Activated CD4-positive, alpha-beta T cell treated with anti-CD3 and anti-CD28 coated beads, Interleukin-2, amount 10 ng/mL, durations not matched to agents 7 days and 5 days (primary cell): ENCODE measurements at regions not wholly inside any gene's neighbourhood (a gene's known extent, or its start where the extent isn't known, plus 50 kb on each side); places are given as distances from the start of the nearest gene placed in this dataset.
"Not testable (repeated sequence)": the region's sequence is repeated elsewhere in the genome, so short reads cannot be mapped to it uniquely, and the experiment has no call there.

Source experiments
- CTCF ChIA-PET: fragments of 350-600 bp; sonication (Branson Sonifier 250); formaldehyde crosslinking; loops from one replicate; lab custom pipeline; 2021; ENCODE audit warnings: antibody characterized with exemption; lab: Charles Lee
- POLR2A ChIA-PET: fragments of 350-600 bp; sonication (Branson Sonifier 250); formaldehyde crosslinking; loops from one replicate; lab custom pipeline; 2021; ENCODE audit warnings: antibody characterized with exemption; lab: Charles Lee
- DNase-seq: peaks from one replicate; pipeline ENCODE4 v3.0.0-alpha.2; 2020
- H3K27ac Mint-ChIP-seq: one replicate; pipeline ENCODE4 v1.8.0; 2021; ENCODE audit warnings: mild to moderate bottlenecking, moderate library complexity, mixed read lengths
- H3K27me3 Mint-ChIP-seq: one replicate; pipeline ENCODE4 v1.8.0; 2021; ENCODE audit warnings: mixed read lengths
- H3K36me3 Mint-ChIP-seq: one replicate; pipeline ENCODE4 v1.8.0; 2021; ENCODE audit warnings: low read depth, mixed read lengths
- H3K4me1 Mint-ChIP-seq: one replicate; pipeline ENCODE4 v1.8.0; 2021; ENCODE audit warnings: mixed read lengths
- H3K4me3 Mint-ChIP-seq: one replicate; pipeline ENCODE4 v1.8.0; 2021; ENCODE audit warnings: mild to moderate bottlenecking, moderate library complexity, mixed read lengths
- H3K9me3 Mint-ChIP-seq: one replicate; pipeline ENCODE4 v1.8.0; 2021; ENCODE audit warnings: mixed read lengths

DNA sequence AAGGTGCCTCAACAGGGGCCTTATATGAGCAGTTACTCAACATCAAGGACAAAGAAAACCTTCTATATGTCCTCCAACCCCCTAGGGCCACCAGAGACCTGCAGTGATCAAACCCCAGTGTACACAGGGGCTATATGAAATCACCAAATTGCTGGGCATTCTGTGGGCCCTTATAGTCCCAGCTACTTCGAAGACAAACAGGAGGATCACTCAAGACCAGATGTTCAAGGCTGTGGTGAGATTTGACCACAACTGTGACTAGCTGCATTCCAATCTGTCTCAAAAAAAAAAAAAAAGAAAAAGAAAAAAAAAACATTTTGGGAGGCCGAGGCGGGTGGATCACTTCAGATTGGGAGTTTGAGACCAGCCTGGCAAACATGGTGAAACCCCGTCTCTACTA lies 51.0 kb upstream of the PRB2 start:
- H3K4me1 Mint-ChIP-seq = no peaks in the 10 kb centered on the region
- H3K36me3 Mint-ChIP-seq = no peaks in the 10 kb centered on the region
- H3K9me3 Mint-ChIP-seq = no peaks in the 10 kb centered on the region
- CTCF ChIA-PET = no interaction called here
- H3K27ac Mint-ChIP-seq = no peak overlapping the region
- H3K4me3 Mint-ChIP-seq = no peak overlapping the region
- DNase-seq = no peak
- POLR2A ChIA-PET = no interaction called here
- H3K27me3 Mint-ChIP-seq = no peaks in the 10 kb centered on the region

DNA sequence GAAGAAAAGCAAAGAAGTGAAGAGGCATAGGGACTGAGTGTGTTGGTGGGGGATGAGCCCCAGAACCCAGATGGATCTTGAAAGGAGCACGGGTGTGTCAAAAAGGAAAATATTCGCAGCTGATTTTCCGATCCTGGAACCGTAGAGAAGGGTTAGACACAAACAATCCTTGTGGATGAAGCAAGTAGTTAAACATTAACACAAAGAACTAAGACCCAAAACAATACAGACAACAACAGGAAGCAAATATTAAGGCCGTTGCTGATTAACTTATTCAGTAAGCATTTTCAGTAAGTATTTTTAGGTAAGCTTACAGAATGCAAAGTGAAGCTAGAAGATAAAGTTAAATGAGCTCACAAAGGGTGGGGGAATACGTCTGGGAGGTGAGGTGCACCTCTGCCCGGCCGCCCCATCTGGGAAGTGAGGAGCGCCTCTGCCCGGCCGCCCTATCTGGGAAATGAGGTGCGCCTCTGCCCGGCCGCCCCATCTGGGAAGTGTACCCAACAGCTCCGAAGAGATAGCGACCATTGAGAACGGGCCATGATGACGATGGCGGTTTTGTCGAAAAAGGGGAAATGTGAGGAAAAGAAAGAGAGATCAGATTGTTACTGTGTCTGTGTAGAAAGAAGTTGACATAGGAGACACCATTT lies 62.8 kb upstream of the PRB2 start:
- Mint-ChIP-seq H3K4me3 (no peak overlapping the region), H3K27me3 (no peaks in the 10 kb centered on the region), H3K4me1 (no peaks in the 10 kb centered on the region), H3K36me3 (no peaks in the 10 kb centered on the region), H3K9me3 (no peaks in the 10 kb centered on the region), H3K27ac (no peak overlapping the region)
- ChIA-PET POLR2A (no interaction called here), CTCF (no interaction called here)
- DNase-seq = no peak

DNA sequence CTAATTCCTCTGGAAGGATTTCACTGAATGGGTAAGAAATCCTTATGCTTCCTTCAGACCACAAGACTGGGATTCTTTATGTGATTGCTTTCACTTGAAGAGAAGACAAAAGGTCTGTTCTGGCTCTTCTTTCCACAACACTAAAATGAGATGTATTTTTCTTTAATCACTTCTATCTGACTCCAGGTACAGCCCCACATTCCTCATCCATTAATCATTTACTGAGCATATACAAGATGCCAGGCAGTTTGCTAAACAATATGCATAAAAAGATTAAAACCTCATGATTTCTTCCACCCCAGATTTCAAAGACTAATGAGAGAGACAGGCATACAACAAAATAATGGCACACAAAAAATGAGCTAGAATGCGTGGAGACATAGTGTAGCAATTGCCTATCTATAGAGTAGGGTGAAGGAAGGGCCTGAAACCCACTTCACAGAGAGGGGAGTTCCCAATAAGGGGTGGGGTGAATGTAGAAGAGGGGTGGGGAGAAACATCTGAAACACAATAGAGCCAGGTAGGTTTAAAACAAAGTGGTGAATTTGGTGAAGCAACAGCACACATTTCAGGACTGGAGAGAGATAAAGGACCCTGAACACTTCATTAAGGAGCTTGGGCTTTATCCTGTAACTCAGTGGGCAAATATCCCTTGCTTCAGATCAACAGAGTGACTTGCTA lies 65.1 kb upstream of the PRB2 start:
- Mint-ChIP-seq H3K4me3 (no peak overlapping the region), H3K27me3 (no peaks in the 10 kb centered on the region), H3K9me3 (no peaks in the 10 kb centered on the region), H3K27ac (no peak overlapping the region), H3K36me3 (no peaks in the 10 kb centered on the region), H3K4me1 (no peaks in the 10 kb centered on the region)
- ChIA-PET POLR2A (no interaction called here), CTCF (no interaction called here)
- no peak for DNase-seq

GRCh38 chr12:11461433-11461832 lies 66.1 kb upstream of the PRB2 start:
- CTCF ChIA-PET = no interaction called here
- H3K27ac Mint-ChIP-seq = no peak overlapping the region
- no peak for DNase-seq
- POLR2A ChIA-PET = no interaction called here
- H3K4me3 Mint-ChIP-seq = no peak overlapping the region
- H3K36me3 Mint-ChIP-seq = no peaks in the 10 kb centered on the region
- H3K27me3 Mint-ChIP-seq = no peaks in the 10 kb centered on the region
- no peaks in the 10 kb centered on the region for H3K4me1 Mint-ChIP-seq
- H3K9me3 Mint-ChIP-seq = no peaks in the 10 kb centered on the region

DNA sequence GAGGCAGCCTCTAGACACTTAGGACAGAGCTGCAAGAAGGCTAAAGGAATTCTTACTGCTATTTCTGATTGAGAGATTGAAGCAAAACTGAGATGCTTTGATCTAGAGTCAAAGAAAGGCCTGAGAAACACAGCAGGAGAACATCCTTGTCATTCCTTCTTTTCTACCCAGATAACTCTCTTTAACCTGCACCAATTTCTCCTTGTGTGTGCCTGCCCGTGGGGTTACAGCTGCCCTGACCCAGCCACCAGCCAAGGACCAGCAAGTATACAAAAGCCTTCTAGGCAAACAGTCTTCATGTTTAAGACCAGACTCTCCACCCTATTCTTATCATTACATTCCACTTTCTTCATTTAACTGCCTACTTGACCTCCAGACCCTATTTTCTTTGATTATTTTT lies 81.7 kb upstream of the PRB2 start:
- Mint-ChIP-seq H3K36me3 (no peaks in the 10 kb centered on the region), H3K27me3 (peaks cover 2% of the 10 kb centered on the region), H3K4me3 (no peak overlapping the region), H3K4me1 (no peaks in the 10 kb centered on the region), H3K27ac (no peak overlapping the region), H3K9me3 (peaks cover 5% of the 10 kb centered on the region)
- CTCF ChIA-PET = no interaction called here
- no peak for DNase-seq
- POLR2A ChIA-PET = no interaction called here

DNA sequence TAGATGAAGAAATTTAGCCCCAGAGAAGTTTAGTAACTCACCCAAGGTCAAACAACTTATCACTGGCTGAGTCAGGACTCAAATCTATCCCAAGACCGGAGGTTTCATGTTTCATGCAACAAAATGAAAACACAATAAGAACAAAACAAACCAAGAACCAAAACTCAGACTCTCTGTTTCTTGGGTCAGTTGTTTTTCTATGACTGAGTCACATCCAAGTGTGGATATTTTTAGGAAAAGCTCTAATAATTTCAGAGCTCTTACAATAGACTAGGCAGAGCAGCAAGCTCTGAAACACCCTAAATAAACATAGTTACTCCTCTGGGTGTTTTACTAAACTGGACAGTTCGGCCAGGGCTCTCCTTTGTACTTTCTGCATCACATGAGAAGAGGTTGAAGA lies 87.6 kb upstream of the PRB2 start:
- H3K4me1 Mint-ChIP-seq = peaks cover 4% of the 10 kb centered on the region

DNA sequence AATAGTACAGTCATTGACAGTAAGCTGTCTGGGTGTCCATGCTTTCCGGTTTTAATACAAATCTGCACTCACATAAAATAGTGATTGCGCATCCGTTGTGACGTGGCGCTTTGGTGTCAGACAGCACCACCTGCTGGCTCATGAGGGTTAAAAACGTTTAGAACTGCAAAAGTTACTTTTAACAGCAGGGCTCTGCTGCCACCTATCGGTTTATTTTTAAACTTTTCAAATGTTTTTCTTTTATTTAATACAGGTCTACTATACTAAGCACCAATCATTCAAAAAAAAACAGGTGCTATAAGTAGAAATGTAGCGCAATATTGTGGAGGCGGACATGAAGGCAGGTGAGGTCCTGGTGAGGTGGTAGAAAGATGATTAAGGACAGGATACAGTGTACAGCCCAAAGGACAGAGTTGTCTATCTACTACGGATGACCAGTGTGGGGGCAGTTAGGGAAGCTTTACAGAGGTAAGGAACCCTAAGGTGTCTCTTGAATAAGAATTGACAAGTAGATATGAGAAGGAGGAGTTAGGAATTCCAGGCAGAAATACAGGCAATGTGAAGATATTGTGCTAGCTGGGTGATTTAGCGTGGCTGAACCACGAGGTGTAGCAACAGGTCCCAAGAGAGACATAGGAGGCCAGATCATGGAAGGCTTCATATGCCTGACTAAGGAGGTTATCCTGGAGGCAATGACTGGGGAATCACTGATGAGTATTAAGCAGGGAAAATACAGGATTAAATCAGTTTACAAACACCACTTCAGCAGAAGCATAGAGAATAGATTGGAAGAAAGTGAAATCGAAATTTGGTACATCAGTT lies 91.5 kb upstream of the PRB2 start:
- Mint-ChIP-seq H3K27ac (no peak overlapping the region), H3K27me3 (peaks cover 18% of the 10 kb centered on the region), H3K4me1 (peaks cover 4% of the 10 kb centered on the region), H3K4me3 (no peak overlapping the region), H3K36me3 (no peaks in the 10 kb centered on the region), H3K9me3 (no peaks in the 10 kb centered on the region)
- CTCF ChIA-PET = interaction anchor here (0.6 to 1.9 kb wide), 8 partner anchors 31 to 715 kb away, joined by 3 to 6 read pairs (median 3); no protein-coding TSS in a partner anchor
- DNase-seq = peak; percentile 88
- POLR2A ChIA-PET = no interaction called here

More for the DNA sequence above, 87.6 kb upstream of the PRB2 start:
- Mint-ChIP-seq H3K4me3 (no peak overlapping the region), H3K36me3 (no peaks in the 10 kb centered on the region), H3K27me3 (peaks cover 5% of the 10 kb centered on the region), H3K9me3 (no peaks in the 10 kb centered on the region), H3K27ac (no peak overlapping the region)
- DNase-seq = no peak
- ChIA-PET POLR2A (no interaction called here), CTCF (no interaction called here)

- H3K27ac Mint-ChIP-seq = no peak overlapping the region
- peaks cover 3% of the 10 kb centered on the region for H3K36me3 Mint-ChIP-seq
- H3K9me3 Mint-ChIP-seq = peaks cover 7% of the 10 kb centered on the region
- H3K27me3 Mint-ChIP-seq = peaks cover 16% of the 10 kb centered on the region
- POLR2A ChIA-PET = interaction anchor here (0.6 kb wide), 1 partner anchor 51 kb away, joined by 3 read pairs; no protein-coding TSS in a partner anchor
- H3K4me1 Mint-ChIP-seq = peaks cover 3% of the 10 kb centered on the region
- H3K4me3 Mint-ChIP-seq = no peak overlapping the region
- CTCF ChIA-PET = interaction anchor here (0.7 kb wide), 1 partner anchor 1018 kb away, joined by 3 read pairs; no protein-coding TSS in a partner anchor
- DNase-seq = no peak
These were observed 100.9 kb upstream of the PRB2 start for GRCh38 chr12:11496157-11496851.

DNA sequence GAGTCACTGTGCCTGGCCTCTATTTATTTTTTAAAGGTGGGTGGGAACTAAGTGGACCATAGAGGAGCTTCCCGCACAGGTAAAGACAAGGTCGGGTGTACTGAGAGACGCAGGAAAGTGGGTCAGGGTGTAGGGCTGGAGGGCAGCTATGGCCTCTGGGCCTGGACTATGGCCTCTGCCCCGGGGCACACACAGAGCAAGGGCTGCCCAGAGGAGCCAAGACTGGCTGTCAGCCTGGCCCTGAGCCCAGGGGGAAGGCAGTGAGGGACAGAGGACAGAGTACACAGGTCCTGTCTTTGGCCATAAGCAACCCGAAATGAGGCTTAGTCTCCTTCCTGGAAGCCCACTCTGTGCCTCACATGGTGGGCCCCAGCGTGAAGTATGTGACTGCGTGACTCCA lies 102.1 kb upstream of the PRB2 start:
- Mint-ChIP-seq H3K36me3 (peaks cover 3% of the 10 kb centered on the region), H3K27ac (no peak overlapping the region), H3K9me3 (peaks cover 8% of the 10 kb centered on the region), H3K4me1 (peaks cover 3% of the 10 kb centered on the region), H3K4me3 (no peak overlapping the region), H3K27me3 (peaks cover 21% of the 10 kb centered on the region)
- no peak for DNase-seq
- CTCF ChIA-PET = no interaction called here
- POLR2A ChIA-PET = no interaction called here

- no peak overlapping the region for H3K27ac Mint-ChIP-seq
These were observed 102.6 kb upstream of the PRB2 start for GRCh38 chr12:11497995-11498394.

GRCh38 chr12:11498574-11498973 lies 103.2 kb upstream of the PRB2 start:
- POLR2A ChIA-PET = not testable (repeated sequence)
- DNase-seq = peak; percentile 22
- CTCF ChIA-PET = interaction anchor here (0.6 kb wide), 1 partner anchor 437 kb away, joined by 3 read pairs; no protein-coding TSS in a partner anchor

More at GRCh38 chr12:11497995-11498394, 102.6 kb upstream of the PRB2 start:
- Mint-ChIP-seq H3K36me3 (peaks cover 3% of the 10 kb centered on the region), H3K4me1 (peaks cover 3% of the 10 kb centered on the region), H3K27me3 (peaks cover 24% of the 10 kb centered on the region), H3K9me3 (peaks cover 8% of the 10 kb centered on the region), H3K4me3 (no peak overlapping the region)
- no peak for DNase-seq
- ChIA-PET CTCF (no interaction called here), POLR2A (no interaction called here)

GRCh38 chr12:11499806-11500187 lies 104.4 kb upstream of the PRB2 start:
- H3K4me3 Mint-ChIP-seq = no peak overlapping the region
- ChIA-PET POLR2A (interaction anchor here (0.6 kb wide), 1 partner anchor 90 kb away, joined by 3 read pairs; no protein-coding TSS in a partner anchor), CTCF (interaction anchor here (0.6 kb wide), 1 partner anchor 809 kb away, joined by 3 read pairs; no protein-coding TSS in a partner anchor)
- H3K4me1 Mint-ChIP-seq = peaks cover 3% of the 10 kb centered on the region
- H3K9me3 Mint-ChIP-seq = peaks cover 8% of the 10 kb centered on the region
- H3K27ac Mint-ChIP-seq = no peak overlapping the region
- H3K36me3 Mint-ChIP-seq = peaks cover 3% of the 10 kb centered on the region
- DNase-seq = no peak
- peaks cover 28% of the 10 kb centered on the region for H3K27me3 Mint-ChIP-seq

More at GRCh38 chr12:11498574-11498973, 103.2 kb upstream of the PRB2 start:
- not testable (repeated sequence) for H3K4me1 Mint-ChIP-seq, H3K4me3 Mint-ChIP-seq, H3K9me3 Mint-ChIP-seq, H3K36me3 Mint-ChIP-seq, H3K27ac Mint-ChIP-seq
- peaks cover 27% of the 10 kb centered on the region for H3K27me3 Mint-ChIP-seq
